Stromal cell of bone marrow (primary cell): ENCODE measurements at regions not wholly inside any gene's neighbourhood (a gene's known extent, or its start where the extent isn't known, plus 50 kb on each side); places are given as distances from the start of the nearest gene placed in this dataset.
A peak's percentile ranks its signal among the peaks of the same experiment; 100 is the strongest.

Experiments
- DNase-seq: peaks from one replicate; pipeline ENCODE4 v3.0.0-alpha.2; 2012; ENCODE audit warnings: low read depth

DNA sequence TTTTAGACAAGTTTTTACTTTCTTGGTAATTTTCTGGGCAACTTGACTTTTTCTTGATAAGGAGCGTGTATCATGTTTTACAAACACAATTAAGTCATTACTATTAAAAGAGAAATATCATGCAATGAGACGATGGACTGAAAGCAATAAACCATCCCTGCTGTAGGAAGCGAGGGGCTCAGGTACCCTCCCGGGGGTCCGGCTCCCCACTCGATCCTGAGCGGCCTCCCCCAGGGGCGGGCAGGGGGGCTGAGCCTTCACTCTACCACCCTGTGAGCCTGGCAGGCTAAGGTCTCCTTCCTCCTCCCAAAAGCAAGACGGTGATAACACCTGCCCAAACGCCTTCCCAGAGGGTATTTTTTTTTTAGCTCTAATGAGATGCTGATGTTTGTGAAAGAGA is 51.8 kb upstream of the ADGRA1 start:
- DNase-seq, result no peak

DNA sequence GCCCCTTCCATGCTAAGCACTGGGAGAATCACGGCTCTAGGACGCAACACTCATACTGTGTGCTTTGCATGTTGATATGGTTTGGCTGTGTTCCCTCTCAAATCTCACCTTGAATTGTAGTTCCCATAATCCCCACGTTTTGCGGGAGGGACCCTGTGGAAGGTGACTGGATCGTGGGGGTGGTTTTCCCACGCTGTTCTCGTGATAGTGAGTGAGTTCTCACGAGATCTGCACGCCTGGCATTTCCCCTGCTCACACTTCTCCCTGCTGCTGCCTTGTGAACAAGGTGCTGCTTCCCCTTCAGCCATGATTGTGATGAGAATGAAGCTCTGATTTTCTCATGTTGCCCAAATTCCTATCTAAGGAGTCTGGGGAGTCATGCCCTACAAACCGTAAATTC is 53.0 kb upstream of the ADGRA1 start:
- DNase-seq, result no peak

DNA sequence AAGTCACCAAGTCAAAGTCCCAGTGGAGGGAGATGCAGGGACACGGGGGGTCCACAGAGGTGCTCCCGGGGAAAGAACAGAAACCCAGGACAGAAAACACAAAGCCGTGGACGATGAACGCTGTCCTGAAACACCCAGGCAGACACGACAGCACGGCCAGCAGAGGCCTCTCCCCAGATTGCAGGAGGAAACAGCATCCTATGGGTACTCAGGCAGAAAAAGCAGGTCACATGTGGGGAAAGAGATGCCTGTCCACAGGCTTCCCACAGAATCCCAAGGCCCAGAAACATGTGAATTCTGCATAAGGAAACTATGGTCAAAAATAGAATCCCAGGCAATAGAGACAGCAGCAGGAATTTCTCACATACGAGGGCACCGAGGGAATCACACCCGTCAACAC is 53.6 kb upstream of the ADGRA1 start:
- no peak for DNase-seq

DNA sequence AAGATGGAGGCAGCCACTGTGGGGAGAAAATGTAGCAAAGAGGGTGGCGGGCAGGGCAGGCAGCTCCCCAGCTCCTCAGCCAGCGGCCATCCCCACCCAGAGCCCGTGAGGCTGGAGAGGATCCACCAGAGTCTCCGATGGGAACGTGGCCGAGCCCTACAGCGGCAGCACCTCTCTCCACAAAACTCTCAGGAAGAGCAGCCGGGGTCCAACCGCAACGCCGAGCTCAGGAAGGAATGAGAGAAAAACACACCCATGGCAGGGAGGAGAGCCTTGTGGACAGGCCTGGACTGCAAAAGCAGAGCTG is 54.0 kb upstream of the ADGRA1 start:
- DNase-seq, result no peak

DNA sequence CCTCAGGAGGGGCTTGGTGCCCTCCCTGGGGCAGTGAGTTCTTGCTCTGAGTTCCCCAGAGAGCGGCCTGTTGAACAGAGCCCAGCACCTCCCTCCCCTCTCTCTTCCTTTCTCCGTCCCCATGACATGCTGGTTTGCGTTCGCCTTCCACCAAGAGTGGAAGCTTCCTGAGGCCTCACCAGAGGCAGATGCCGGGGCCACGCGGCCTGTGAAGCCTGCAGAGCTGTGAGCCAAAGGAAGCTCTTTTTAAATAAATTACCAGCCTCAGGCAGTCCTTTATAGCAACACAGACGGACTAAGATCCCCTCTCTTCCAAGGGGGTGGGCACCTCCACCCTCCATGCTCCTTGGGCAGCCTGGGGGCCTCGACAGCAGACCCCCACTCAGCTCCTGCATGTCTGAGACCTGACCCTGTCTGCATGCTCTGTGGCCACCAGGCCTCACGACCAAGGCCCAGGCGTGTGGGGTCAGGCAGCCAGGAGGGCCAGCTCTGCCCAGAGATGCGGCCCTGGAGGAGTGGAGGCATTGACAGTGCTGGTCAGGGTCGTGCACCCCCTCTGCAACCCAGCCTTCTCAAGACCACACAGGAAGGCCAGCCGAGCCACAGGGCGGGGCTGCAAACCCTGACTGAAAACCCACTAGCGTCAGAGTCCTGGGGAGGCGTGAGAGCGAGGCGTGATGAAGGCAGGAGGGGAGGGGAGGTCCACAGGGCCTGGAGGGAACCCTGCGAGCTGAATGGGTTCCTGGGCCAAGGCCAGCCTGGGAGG is 54.6 kb upstream of the ADGRA1 start:
- DNase-seq, result no peak

DNA sequence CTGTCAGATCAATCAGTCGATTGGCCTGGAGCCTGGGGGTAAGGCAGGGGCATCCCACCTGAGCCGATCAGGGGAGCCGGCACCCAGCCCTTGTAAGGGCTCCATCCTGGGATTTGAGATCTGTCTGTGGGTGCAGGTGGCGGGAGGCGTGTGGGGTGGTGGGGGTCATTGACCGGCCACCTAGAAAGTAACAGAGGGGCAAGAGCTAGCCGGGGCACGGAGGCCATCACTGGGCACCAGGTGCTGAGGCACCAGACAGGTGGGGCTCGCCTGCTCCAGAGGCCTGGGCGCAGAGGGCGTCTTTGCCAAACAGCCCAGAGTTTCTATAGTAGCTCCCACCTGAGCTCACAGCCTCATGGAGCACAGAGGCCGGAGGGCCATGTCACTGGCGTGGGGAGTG is 55.5 kb upstream of the ADGRA1 start:
- no peak for DNase-seq

DNA sequence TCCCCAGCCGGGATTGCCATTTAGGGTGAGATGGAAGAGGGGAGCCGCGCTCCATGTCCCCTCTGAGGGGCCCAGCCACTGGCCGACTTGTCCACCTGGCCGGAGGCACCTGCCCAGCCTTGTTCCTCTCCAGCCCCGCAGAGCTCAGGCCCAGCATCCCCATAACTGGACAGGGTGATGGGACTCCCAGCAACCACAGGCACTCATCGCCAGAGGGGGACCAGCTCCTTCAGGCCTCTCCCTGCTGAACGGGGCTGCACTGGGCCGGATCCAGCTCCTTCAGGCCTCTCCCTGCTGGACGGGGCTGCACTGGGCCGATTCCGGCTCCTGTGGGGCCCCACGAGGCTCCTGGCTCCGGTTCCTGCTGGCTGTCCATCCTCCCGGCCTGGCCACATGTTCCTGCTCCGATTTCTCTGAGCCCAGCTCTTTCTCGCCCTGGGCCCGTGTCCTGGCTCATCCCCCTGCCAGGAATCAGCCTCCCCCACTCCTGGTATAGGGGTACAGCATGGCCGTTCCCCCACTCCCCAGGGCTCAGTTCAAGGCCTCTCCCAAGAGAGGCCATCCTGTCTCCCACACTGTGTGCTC is 56.1 kb upstream of the ADGRA1 start:
- DNase-seq, result no peak

DNA sequence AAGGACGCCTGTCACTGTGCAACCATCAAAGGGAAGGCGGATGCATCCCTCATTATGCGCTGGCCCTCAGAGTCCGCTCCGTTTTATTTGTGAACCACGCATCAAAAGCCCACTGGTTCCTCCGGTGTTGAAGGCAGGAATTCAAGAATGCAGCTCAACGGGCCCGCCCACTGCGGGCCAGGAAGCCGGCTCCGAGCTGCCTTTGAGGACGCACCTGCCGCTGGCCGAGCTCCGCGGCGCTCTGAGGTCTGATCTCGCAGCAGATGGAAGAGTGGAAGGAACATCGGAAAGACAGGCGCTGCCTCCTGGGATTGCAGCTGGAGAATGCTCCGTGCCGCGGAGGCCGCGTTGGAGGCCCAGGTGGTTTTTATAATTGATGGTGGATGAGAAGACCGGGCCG is 56.9 kb upstream of the ADGRA1 start:
- no peak for DNase-seq

DNA sequence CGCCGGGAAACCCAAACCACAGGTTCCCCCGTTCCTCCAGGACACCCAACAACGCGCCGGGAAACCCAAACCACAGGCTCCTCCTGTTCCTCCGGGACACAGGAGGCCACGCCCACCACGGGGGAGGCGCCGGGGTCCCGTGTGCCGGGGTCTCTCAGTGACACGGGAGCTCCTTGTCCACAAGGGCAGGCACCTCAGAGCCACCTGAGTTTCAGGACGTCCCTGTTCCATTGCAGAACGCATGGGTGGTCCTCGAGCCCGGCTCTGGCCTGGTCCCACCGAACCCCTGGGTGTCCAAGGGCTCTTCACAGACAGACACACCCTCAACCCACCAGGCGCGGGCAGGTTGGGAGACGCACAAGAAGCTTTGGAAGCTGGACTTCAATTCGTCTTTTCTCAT is 57.6 kb upstream of the ADGRA1 start:
- no peak for DNase-seq

DNA sequence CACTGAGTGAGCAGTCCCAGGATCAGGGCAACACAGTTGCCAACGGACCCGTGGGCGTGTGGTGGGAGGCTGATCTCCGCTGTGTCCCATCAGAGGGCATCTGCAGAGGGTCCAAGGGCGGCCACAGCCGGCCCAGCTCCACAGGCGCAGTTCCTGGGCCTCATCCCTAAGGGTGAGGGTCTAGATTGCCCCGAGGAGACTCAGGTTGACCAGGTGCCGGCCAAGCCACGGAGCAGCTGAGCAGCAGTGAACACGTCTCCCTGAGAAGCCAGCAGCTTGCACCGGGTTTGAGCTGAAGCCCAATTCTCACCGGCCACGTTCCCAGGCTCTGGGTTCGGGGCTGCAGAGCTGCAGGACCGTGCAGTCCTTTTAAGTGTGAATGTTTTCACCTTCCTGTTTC is 58.8 kb upstream of the ADGRA1 start:
- DNase-seq, result no peak

DNA sequence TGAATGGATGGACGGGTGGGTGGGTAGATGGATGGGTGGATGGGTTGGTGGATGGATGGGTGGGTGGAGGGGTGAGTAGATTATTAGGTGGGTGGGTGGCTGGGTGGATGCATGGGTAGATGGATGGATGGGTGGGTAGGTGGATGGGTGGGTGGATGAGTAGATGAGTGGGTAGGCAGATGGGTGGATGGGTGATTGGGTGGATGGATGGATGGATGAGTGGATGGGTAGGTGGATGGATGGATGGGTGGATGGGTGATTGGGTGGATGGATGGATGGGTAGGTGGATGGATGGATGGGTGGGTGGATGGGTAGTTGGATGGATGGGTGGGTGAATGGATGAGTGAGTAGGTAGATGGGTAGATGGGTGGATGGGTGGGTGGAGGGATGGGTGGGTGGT is 59.6 kb upstream of the ADGRA1 start:
- DNase-seq, result no peak

DNA sequence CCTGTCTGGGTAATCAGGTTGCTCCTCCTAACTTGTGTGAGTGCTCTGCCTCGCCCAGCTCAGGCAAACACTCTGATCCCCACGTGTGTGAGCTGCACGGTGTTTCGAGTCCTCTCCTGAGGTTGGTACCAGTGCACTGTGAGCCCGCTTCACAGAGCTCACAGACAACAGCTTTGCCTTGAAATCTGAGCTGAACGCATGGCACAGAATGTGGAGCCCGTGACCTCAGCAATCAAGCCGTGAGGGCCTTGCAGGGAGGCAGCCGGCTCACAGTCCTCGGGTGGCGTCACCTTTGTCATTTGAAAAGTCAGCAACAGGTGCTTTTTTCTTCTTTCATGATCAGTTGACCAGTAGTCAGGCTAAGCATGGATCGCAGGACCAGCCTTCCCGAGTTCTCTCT is 60.2 kb upstream of the ADGRA1 start:
- no peak for DNase-seq

DNA sequence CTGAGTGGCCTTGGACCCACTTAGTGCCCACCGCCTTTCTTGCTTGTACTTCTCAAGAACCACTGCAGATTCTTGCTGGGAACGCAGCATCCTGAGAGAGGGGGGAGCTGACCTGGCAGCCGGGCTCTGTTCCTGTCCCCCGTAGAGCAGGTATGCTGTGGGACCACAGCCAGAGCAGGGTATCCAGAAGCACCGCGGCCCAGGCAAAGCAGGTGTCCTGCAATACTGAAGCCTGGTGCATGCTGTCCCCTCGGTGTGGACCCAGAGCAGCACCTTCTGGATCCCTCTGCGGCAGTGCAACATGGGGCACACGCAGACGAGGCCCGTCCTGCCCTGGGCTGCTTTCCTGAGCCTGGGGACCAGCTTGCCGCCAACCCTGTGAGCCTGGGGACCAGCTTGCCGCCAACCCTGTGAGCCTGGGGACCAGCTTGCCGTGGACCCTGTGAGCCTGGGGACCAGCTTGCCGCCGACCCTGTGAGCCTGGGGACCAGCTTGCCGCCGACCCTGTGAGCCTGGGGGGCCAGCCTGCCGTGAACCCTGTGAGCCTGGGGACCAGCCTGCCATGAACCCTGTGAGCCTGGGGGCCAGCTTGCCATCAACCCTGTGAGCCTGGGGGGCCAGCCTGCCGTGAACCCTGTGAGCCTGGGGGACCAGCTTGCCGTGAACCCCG is 60.9 kb upstream of the ADGRA1 start:
- no peak for DNase-seq

DNA sequence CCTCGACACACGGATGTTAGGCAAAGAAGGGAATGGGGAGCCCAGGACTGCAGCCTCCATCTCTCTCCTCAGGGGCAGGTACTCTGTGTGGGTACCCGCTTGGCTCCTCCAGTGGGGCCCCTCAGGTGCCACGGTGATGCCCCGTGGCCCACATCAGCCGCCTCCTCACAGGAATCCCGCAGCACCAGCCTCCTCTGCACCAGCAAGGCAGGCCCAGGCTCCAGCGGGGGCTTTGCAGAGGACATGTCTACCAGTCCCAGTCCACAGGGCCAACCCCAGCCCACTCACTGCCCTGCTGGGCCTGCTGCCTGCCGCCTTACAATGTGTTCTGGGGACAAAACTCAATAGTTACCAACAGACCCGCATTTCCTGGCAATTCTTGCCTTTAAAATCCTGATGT is 61.6 kb upstream of the ADGRA1 start:
- DNase-seq, result no peak

DNA sequence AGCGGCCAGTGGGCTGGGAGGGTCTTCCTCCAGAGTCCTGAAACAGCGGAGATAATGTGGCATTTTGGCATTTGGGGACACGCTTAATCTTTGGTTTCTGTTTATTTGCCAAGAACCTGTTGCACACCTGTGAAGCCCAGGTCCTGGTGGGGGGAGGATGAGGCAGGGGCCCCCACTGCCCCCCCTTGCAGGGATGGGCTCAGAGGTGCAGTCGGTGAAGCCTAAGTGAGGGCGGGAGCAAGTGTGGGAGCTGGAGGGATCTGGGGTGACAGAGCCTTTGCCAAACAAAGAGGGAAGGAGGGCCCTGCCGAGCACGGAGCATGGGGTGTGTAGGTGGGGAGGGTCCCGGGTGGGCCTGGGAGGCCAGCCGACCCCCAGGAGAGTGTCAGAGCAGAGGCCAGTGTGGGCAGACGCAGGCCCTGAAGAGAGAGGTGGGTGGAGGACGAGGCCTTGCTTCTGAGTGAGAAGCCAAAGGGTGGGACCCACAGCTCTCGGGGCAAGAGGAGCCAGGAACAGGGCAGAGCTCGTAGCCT is 62.1 kb upstream of the ADGRA1 start:
- no peak for DNase-seq

DNA sequence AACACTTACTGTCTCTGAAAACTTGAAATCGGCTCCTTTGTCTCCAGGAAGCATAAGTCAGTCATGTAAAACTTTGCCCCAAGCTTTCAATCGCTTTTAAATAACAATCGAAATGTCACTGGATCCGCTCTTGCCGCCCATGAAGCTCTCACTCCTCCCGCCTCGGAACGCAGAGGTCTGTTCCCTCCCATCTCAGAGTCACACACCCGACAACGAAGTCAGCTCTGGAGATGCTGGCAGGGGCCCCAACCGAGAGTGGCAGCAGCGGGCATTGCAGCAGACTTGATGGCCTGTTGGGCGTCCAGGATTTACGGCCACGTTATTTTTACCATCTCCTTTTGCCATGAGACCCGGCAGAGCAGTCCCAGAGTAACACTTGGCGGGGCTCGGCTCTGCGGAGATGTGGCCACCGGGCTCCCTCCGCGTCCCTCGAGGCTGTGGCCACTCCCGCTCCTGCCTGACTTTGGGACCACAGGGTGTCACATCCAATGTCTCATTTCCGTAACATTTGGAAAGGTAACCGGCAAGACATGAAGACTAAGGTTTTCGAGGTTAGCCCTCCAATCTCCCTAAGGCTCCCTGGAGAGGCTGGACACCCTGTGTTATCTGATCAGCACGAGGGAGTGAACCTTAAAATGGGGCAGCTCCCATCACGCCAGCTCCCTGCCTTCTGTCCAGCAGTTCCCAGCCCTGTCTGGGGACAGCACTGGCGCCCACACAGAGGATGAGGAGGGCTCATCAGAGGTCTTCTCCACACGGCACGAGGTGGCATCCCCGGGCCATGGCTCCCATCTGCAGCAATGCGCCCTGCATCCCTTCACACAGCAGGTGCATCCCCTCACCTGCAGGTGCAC is 62.8 kb upstream of the ADGRA1 start:
- DNase-seq, result no peak

DNA sequence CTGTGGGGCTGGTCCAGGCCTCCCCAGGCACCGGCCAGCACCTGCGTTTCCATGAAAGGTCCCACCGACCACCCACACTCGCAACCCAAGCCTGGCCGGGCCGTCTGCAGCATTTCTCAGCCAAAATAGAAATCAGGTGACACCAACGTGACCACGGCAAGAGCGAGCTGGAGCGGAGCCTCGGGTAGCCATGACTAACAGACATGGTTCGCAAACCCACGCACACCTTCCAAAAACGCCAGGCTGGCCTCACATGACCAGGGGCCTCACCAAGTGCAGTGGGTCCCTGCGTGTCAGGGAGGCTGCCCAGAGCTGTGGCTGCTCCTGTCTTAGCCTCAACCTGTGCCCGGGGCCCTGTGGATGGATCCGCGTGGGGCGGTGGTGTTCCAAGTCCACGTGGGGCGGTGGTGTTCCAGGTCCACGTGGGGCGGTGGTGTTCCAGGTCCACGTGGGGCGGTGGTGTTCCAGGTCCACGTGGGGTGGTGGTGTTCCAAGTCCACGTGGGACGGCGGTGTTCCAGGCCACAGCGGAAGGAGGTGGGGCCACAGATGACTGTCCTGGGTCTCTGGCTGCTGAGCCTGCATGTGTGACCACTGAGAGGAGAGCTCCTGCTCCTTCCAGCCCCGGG is 64.4 kb upstream of the ADGRA1 start:
- no peak for DNase-seq

DNA sequence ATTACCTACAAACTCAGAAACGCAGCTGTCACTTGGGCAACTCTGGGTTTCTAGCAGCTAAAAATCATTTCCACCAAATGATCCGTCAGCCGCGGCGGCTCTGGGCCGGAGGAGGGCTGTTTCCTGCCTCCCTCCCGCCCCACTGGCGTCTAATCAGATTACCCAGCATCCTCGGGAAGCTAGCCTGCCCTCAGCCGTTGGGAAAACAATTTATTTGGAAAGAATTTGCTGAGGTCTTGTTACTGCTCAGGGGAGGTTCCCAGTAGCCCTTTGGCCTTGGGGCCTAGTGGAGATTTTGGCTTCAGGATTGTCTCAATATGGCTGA is 65.0 kb upstream of the ADGRA1 start:
- peak; percentile 19 for DNase-seq

DNA sequence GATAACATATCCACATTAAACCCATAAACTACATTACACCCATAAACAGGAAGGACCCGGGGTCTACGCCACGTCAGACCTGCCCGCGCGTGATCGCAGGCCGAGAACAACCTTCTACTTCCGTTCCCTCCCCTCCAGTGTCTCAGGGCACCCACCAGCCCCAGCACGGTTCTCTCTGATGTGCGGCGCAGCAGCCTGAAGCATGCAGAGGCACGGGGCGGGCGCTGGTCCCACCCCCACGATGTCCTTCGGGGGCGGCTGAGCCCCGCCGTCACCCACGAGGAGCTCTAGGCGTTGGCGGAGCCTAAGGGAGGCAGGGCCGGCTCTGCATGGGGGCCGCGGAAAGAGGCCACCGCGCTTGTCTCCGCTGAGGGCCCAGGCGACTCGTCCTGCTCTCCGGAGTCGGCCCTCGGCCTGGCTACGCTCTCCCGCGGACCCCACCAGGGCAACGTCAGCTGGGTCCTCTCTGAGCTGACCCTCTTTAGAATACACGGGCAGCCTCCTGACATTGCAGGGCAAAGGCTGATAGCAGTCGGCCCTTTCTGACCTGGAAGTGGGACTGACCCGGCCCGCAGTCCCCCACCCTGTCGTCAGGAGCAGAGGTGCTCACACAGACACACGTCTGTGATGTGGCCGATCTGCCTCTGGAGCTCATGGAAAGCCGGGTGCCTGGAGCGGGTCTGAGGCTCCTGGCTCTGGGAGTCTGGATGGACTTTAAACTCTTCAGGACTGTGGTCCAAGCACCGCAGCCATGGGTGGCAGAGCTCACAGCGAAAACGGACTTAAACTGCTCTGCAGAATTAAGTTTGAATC is 65.6 kb upstream of the ADGRA1 start:
- DNase-seq, result no peak

DNA sequence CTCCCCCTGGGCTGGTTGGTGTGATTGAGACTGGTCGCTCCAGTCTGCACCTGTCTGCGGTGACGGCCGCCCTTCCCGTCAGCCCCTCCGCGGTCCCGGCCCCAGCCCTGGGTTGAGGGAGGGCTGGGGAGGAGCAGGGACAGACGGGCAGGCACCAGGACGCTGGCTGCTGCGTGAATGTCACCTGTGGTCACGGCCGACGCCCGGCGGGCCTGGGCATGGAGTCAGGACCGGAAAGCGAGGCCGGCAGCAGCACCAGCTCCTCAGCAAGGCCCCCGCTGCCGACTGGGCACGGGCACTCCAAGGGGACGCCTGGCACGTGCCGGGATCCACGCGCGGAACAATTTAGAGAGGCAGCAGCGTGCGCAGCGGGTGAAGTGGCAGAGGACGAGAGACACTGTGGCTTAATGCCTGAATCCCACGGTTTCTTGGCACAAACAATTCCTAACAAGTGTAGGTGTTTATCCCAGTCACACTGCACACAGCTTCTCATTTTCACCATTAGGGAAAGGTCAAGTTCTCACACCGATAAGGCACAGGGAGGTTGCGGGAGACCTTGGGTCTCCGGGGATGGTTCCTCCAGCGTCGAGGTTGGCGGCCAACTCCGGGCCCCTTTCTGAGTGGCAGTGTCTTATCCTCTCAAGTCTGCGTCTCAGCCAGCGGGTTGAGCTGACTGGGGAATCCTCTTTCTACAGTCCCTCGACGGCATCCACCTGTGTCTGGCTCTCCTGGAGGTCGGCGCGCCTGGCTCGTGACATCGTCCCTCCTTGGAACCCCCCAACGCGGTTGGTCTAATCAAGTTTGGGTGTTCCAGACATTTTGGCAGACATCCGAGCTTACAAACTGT is 66.4 kb upstream of the ADGRA1 start:
- DNase-seq, result no peak
